T47D (cell line): ENCODE measurements at regions not wholly inside any gene's neighbourhood (a gene's known extent, or its start where the extent isn't known, plus 50 kb on each side); places are given as distances from the start of the nearest gene placed in this dataset.

Source experiments
- DNase-seq, 2 experiments: peaks; one replicate each; pipeline versions ENCODE4 v3.0.0 to v3.0.0-alpha.2; 2011 to 2012; ENCODE audit warnings: low read depth in 1 of 2, low spot score in 1 of 2
- JUND ChIP-seq: IDR thresholded peaks from 2 replicates; pipeline ENCODE4 v1.6.1; 2012; ENCODE audit warnings: low read depth
- in situ Hi-C: cut with HindIII; loops from 2 replicates; pipeline ENCODE4 v1.10.0; 2016; ENCODE audit warnings: low sequenced_read_pairs, low pct_unique_long_range_greater_than_20kb

DNA sequence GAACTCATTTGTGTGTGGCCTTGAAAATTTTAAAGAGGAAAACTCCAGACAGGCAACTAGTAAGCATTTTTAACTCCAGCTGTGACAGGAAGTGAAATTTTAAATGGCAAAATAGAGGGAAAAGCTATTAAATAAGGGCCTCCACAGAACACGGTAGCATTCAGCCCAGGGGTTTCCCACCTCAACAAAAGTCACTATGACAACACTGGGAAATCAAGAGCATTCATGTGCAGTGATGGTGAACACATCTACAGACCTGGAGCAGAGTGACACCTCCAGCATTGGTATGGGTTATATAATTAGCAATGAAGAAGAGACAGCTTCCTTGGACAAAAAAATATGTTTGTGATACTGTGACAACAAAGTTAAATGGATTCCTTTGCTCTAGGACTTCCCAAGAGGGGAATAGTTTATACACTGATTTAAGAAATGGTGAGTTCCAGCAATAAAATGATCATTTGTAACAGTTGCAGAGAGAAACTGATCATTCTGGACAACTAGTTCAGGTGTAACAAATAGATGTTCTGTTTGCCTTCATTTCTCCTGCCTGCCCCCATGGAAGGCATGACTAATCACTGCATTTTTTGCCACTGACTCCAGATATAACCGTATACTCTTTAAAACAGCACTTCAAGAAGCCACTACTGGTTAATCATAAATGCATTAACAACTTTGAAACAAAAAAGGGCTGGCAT lies 93.3 kb upstream of the SLC44A1 start:
- no peak for DNase-seq
- no peak for TF ChIP-seq JUND
- in situ Hi-C loops: no loop called here

DNA sequence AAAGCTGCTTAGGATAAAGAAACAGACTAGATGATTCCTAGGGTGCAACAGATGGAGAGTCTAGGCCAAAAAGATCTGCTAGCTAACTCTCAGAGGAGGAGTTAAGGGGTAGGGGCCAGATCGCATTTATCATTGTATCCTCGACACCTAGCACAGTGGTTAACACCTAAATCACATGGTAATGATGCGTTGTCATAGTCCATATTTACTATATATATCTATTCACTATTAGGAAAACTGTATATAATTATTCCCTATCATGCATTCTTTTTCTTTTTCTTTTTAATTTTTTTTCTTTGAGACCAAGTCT lies 92.8 kb upstream of the SLC44A1 start:
- in situ Hi-C loops: no loop called here
- DNase-seq: no peak
- TF ChIP-seq JUND: no peak

DNA sequence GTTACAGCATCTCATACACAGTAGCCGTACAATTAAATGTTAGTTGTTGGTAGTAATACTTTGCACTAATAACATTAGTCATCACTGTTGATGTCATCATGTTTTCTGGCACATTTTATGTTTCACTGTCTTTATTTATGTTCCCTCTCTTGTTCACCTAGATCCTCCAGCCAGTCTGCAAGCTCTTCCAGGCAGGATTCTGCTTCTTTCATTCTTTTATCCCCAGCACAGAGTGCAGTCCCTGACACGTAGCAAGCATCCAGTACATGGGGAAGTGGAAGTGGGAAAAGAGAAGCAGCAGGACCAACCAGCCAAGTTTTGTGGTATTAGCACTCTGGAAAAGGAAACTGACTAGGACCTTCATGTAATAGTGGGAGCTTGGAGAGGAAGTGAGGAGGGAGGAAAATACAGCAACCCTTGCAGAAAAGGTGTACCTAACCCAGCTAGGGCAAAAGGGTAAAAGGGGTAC lies 89.7 kb upstream of the SLC44A1 start:
- no peak for TF ChIP-seq JUND
- in situ Hi-C loops: no loop called here
- no peak for DNase-seq

DNA sequence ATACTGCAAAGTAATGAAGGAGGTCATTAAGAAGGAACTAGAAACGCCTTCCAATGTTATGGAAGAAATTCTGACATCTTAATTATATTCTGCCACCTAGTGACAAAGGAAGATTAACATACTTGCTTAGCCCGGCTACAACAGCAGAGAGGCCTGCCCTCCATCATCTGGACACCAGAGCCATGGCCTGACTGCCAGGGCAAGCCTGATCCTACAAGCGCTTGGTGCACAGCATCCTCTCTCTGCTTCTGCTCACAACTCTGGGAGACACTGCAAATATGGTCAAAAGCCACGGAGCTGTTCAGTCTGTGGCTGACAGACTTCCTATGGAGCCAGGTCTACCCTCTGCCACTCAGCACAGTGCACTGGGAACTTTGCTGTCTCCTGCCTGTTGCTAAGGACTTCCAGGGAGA lies 87.3 kb upstream of the SLC44A1 start:
- DNase-seq: peak; percentile 73 to 80
- TF ChIP-seq JUND: no peak
- in situ Hi-C loops: no loop called here

DNA sequence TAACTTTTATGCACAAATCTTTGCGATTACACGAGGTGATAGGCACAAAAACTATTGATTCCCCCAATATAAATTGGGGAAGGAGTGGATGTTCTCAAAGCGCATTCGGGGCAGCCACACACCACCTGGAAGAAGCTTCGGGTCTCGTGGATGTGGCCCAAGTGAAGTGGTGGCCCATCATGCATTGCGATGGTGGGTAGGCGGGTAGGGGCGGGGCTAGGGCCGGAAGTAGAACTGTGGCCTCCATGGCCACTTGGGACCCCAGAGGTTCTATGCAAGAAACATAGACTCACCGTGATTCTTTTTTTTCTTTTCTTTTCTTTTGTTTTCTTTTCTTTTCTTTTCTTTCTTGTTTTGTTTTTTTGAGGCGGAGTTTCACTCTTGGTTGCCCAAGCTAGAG lies 86.4 kb upstream of the SLC44A1 start:
- in situ Hi-C loops: no loop called here
- no peak for DNase-seq
- TF ChIP-seq JUND: no peak

DNA sequence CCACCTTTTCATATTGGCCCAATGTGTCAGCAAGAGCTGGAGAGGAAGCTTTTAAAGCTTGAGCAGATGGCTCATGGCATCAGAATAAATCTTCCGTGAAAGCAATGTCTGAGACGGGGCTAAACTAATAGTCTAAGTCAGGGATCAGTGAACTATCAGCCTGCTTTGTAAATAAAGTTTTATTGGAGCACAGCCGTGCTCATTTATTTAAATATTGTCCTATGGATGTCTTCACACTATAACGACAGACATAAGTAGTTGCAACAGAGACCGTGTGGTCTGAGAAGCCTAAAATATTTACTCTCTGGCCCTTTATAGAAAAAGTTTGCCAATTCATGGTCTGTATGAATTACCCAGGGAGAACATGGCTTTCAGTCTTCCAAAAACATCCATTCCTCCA lies 85.6 kb upstream of the SLC44A1 start:
- TF ChIP-seq JUND: no peak
- in situ Hi-C loops: no loop called here
- DNase-seq: no peak

DNA sequence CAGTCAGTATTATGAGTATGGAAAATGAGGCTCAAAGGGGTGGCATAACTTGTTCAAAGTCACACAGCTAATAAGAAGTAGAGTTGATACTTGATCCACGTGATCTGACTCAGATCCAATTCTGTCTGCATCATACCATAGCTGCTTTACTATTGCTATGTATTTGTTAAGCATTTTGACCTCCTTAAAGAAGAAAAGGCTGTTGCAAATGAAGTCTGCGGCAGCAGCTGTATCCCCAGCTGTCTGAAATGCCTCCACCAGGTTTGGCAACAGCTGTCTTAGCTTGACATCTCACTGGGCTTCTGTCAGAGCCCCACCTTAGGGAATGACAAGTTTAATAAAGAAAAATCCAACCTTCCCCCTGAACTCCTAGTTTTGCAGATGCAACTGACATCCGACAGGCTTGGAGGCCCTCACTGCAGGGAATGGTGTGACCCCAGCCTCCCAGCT lies 75.6 kb upstream of the SLC44A1 start:
- in situ Hi-C loops: no loop called here
- no peak for DNase-seq
- TF ChIP-seq JUND: no peak

DNA sequence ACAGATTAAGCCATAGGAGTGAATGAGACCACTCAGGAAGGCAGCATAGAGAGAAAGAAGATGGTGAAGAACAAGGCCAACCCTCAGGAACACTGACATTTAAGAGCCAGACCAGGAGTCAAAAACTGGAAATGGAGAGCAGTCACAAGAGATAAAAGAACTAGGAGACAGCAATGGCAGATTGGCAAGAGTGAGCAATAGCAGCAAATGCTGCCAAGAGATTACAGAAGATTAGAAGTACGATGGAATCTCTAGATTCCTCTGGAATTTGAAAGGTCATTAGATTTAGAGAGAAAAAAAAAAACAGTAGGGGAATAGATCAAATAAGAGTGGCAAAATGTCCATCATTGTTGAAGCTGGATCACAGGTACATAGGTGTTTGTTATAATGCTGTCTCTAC lies 73.4 kb upstream of the SLC44A1 start:
- TF ChIP-seq JUND: no peak
- in situ Hi-C loops: no loop called here
- no peak for DNase-seq

DNA sequence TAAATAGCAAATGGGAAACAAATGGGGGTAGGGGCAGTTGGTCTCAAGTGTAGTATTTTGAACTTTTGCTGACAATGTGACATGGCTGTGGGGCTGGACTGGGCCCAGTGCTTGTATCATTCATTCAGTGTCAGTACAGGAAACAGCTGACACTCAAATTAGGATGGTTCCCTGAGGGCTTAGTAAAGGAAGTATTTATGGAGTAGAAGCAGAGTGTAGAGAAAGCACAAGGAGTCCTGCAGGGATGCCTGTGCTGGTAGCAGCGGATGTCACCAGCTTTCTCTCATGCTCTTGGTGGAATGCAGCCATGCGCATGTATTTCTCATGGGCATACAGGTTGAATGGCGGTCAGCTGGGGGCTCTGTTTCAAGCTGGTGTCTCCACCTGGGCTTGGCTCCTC lies 72.9 kb upstream of the SLC44A1 start:
- no peak for DNase-seq
- in situ Hi-C loops: no loop called here
- no peak for TF ChIP-seq JUND

DNA sequence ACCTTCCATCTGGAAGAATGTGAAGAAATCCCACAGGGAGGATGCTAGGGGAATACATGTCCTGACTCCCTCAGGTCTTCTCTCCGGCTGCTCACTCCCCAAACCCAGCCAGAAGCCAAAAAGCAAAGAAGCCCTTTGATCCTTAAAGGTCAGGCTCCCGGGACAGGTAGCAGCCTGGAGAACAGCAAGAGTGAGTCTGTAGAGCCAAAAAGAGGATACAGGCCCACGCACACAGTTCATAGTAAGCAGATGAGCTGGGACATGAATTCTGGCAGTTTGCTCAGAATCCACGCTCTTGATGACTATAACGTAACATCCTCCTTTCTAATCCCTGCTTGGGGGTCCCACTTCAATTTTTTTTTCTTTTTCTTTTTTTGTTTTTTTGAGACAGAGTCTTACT lies 72.0 kb upstream of the SLC44A1 start:
- no peak for DNase-seq
- in situ Hi-C loops: no loop called here
- TF ChIP-seq JUND: no peak

DNA sequence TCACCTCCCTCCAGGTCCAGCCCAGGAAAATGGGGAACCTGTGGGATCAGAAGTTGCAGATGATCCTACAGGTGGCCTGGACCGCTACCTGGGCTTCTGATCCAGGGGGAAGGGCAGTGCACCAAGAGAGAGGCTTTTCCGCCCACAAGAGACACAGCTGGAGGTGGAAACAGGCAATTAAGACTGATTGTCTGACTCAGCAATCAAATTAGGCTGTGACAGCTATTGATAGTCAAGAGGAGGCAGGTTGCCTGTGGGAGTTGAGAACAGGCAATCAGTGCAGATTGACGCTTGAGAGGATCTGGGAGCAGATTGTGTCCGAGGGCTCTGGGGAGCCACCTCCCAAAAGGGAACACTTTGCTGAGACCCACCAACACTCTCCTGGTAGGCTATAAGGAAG lies 71.1 kb upstream of the SLC44A1 start:
- no peak for DNase-seq
- in situ Hi-C loops: no loop called here
- TF ChIP-seq JUND: no peak

DNA sequence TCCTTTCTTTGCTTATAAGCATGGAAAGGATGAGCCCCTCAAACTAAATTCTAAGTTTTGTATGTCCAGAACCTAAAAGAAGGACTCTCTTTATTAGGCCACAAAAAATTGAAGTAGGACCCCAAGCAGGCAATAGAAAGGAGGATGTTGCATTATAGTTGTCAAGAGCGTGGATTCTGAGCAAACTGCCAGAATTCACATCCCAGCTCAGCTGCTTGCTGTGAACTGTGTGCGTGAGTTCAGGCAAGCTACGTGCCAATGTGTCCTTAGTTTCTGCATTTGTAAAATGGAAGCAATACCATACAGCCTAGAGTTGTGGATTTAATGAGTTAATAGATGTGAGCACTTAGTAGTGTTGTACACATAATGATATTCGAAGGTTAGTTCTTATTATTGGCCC lies 70.6 kb upstream of the SLC44A1 start:
- in situ Hi-C loops: no loop called here
- TF ChIP-seq JUND: no peak
- no peak for DNase-seq

DNA sequence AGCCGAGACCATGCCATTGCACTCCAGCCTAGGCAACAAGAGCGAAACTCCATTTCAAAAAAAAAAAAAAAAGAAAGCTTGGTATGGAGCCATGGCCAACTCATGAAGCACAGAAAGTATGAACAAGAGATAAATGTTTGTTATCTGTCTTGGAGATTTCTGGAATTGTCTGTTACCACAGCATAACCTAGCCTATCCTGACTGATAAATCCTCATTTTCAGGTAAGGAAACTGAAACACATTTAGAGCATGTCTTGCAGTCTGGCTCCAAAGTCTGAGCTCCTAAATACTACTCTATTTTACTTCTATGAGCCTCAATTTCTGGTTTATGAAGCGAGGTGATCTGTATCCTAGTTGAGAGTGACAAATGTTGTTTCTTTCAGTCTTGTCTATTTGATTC lies 68.3 kb upstream of the SLC44A1 start:
- no peak for TF ChIP-seq JUND
- in situ Hi-C loops: no loop called here
- DNase-seq: no peak

DNA sequence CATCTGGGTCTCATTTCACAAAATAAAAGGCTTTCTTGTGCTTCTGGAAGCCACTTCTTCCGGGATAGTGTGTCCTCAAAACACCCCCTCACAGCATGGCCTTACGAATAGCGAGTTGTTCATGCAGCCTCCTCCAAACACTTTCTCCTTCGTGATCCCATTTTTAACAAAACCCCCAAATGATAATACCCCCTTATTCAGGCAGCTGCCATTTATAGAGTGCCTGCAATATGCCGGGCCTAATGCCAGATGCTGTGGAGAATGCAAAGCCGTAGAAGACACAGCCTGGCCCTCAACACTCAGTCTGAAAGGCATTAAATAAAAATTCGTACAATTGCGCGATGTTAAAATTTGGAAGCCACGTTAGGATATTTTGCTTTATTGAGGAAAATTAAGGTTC lies 66.4 kb upstream of the SLC44A1 start:
- in situ Hi-C loops: no loop called here
- no peak for DNase-seq
- no peak for TF ChIP-seq JUND
